Amniotic stem cell (primary cell): ENCODE measurements at regions not wholly inside any gene's neighbourhood (a gene's known extent, or its start where the extent isn't known, plus 50 kb on each side); places are given as distances from the start of the nearest gene placed in this dataset.

ENCODE experiments used
- DNase-seq: peaks from one replicate; lab custom pipeline; 2025; lab: John Stamatoyannopoulos, UW

DNA sequence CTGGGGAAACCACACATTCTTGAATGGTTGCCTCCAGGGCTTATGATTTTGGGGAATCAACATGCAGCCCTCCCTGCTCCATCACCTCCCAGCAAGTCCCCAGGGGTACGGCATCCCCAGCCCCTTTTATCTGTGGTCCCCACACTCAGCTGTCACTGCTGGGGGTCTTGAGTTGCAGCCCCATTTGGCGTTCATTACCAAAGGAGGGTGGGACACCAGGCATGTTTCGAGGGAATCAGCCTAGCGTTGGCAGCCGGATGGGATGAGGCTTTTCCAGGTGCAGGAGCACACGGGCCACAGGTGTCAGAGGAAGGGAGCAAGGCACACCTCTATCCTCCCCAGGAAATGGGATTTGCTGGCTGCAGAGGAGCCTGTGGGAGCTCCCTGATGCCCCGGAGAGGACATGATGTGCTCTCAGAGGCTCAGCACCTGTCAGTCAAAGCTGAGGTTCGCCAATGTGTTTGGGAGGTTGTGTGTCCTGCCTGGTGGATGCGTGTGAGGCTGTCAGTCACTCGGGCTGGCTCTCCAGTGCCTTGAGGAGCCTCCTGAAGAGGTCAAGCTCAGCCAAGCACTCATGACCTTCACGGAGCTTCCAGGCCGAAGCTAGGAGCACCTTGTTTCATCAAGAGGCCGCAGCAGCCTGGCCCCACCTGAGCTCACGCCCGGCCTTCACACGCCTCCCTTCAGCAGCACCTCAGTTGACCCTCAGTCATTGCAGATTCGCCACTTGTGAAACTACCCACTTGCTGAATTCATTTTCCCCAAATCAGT, 95.0 kb downstream of the ERMARD start:
- no peak for DNase-seq

DNA sequence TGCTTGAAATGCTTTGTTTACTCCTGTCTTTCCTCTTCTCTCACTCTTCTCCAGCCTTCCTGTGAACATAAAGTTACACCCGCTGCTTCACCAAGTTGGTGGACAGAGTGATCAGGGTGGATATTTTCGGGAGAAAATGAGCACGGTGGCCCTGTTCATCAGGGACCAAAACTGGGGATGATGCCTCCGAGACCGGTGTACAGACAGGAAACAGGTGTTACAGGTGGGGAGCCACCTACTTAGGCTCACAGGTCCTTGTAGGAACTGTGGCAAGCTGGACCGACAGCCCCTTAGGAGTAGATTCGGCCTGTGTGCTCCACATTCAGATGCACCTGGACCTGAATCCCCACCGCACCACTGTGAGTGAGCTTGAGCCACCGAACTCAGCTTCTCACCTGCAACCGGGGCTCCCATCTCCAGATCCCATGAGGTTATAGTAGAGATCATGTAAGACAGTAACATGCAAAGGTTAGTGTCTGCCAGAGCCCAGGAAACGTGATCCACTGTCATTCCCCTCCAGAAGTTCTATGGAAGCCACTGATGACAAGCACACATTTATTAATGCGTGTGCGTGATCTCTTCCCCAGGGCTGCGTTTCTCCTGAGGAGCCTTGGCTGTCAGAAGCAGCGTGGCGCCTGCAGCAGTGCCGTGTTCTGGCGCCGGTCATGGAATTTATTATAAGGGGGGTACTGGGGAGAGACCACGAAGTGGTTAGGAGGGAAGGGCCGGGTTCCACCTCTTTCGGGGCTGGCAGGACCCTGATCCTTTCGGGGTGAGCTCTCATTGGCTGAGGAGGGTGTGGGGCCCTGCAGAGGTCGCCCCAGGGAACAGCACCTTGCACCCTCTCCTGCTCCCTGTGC, 94.2 kb downstream of the ERMARD start:
- DNase-seq: no peak

DNA sequence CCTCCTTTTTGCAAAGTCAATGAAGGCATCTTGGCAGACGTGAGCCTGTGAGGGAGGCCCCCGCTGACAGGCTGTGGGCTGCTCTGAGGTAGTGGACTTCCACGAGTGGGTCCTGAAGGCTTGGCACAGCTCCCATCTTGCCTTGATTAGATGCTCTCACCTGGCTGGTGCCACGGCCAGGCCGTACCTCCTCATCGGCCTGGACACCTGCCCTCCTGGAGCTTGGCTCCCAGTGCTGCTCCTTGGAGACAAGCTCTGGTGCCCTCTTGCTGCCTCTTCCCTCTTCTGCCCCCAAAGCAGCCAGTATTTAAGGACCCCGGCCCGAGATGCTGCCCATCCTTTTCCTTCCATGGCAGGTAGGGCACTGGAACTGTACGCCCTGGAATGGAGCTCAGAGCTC, 93.5 kb downstream of the ERMARD start:
- no peak for DNase-seq

DNA sequence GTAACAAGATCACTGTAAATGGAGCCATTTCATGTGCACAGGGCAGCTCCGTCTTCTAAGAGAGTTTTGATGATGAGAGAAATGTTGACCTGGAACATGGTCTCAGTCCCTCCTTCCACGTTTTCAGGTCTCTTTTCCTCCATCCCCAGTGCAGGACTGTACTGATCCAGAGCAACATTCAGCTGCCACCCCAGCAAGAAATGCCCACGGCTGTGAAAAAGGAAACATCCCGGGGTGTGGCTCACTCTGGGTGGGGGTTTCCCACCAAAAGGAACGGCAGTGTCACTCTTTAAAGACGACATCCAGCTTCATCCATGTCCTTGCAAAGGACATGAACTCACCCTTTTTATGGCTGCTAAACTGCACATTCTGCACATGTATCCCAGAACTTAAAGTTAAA, 92.6 kb downstream of the ERMARD start:
- no peak for DNase-seq

DNA sequence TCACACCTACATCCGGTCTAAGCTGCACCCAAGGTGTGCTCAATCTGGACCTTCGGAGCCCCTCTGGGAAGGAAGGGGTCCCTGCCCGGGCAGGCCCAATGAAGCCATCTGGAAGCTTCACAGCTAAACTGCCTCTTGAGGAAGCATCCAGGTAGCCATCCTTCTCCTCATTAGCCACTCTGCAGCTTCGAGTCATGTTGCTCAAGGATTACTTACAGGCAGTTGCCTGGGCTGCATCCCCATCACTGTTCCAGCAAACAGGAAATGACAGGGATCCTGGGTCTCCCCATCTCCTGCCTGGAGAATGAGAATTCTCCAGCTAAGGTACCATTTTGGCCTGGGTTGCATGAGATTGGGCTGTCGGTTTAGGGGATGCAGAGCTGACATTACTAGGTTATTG, 91.7 kb downstream of the ERMARD start:
- no peak for DNase-seq

DNA sequence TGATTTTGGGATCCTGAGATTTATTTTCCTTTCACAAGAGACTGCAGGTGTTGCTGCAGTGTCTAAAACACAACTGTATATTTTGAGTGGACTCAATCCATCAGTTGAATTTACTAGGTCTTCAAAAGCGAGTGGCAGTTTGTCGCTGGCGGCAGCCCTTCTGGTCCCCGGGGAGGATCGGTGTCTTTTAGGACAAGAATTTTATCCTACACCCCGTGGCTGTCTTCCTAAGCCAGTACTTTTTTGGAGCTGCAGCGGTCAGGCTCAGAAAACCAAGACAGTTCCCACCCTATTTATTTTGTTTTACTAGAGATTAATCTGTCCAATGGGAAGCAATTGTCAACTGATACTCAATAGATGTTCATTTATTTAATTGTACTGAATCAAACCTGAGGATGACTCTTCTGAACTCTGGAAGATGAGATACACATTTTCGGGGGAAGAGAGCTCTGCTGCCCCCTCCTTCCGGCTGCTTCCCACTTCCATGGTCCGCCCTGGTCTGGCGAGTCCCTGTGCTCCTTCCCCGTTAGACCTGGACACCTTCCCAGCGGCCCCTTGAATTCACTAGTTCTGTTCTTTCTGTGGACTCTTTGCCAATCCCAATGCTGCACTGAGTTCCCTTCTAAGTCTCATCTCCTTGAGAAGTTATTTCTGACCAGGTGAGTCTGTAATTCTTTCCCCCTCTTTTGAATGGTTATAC, 90.6 kb downstream of the ERMARD start:
- DNase-seq: no peak

DNA sequence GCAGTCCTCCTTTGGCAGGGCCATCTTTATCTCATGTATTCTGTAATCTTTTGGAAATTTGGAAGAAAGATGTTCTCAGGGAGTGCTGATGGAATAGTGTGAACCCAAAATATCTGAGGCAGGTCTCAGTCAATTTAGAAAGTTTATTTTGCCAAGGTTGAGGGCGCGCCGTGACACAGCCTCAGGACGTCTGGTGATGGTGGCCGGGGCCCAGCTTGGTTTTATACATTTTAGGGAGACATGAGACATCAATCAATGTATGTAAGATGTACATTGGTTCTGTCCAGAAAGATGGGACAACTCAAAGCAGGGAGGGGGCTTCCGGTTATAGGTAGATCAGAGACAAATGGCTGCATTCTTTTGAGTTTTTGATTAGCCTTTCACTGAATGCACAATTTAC, 89.8 kb downstream of the ERMARD start:
- DNase-seq: no peak

DNA sequence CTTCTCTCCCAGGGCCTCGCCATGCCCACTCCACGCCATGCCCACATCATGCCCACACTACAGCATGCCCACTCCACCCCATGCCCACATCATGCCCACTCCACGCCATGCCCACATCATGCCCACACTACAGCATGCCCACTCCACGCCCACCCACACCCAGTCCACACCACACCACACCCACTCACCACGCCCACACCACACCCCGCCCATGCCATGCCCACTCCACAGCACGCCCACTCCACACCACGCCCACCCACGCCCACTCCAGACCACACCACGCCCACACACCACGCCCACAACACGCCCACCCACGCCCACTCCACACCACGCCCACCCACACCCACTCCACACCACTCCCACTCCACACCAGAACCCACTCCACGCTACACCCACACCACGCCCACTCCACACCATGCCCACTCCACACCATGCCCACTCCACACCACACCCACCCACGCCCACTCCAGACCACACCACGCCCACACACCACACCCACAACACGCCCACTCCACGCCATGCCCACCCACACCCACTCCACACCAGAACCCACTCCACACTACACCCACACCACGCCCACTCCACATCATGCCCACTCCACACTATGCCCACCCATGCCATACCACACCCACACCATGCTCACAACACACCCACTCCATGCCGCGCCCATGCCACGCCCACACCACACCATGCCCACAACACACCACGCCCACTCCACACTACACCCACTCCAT, 88.6 kb downstream of the ERMARD start:
- DNase-seq: no peak

DNA sequence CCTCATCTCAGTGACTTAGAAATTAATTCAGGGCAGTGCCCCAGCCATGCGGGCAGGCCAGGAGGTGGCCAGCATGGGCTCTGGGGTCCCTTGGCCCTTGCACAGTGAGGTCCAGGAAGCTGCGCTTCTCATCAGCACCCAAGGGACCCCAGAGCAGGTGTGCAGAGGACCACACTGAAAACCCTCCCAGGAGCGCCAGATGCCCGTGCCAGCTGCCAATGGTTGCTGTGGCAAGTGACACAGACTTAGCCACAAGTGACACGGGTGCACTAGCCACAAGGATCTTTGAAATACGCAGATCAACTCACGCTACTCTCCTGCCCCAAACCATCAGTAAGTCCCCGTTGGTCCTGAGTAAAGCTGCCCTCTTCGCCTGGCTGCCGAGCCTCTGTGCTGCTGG, 88.1 kb downstream of the ERMARD start:
- no peak for DNase-seq

DNA sequence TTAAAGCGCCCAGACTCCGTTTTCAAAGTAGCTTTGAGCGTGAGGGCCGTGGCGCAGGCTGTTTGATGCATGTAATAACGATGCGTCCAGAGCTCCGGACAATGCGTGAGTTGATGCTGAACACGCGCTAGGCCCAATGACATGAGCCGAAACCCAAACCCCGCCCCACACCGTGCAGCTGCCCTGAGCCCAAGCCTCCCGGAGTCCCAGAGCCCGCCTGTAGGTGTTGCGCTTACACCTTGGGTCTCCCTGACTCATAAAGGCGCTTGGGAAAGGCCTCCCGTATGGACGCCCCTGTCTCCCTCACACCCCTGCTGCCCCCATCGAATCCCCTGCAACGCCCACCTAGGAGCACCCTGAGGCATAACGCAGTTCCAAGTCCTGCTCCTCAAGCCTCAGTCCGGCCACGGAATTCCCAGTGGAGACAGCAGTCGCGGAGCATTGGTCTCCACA, 87.6 kb downstream of the ERMARD start:
- no peak for DNase-seq

DNA sequence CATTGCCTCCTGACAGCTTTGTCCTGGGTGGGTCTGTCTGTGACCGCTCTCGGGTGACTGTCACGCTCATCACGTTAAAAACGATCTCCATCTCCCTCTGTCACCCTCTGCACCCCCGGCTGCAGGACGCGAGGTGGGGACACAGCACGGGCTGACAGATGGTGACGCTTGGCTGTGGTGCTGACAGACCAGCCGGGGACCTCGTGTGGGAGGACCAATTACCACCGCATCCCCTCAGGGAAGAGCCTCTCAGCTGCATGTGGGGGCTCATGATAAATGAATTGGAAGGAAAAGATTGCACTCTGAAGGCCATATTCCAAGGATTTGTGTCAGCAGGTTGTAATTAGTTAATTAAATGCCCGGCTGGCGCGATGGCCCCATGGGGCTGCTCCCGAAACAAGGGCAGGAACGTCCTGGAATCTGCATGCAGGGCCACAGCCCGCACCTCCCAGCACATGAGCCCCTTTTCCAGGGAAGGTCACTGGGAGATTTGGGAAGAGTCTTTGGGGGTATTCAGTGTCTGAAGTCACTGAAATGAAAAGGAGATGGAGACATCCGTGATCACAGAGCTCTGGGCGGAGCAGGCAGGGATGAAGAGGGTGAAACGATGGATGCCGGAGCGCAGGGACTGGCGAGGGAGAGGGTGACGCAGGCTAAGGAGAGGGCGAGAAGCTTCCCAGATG, 87.1 kb downstream of the ERMARD start:
- DNase-seq: no peak

DNA sequence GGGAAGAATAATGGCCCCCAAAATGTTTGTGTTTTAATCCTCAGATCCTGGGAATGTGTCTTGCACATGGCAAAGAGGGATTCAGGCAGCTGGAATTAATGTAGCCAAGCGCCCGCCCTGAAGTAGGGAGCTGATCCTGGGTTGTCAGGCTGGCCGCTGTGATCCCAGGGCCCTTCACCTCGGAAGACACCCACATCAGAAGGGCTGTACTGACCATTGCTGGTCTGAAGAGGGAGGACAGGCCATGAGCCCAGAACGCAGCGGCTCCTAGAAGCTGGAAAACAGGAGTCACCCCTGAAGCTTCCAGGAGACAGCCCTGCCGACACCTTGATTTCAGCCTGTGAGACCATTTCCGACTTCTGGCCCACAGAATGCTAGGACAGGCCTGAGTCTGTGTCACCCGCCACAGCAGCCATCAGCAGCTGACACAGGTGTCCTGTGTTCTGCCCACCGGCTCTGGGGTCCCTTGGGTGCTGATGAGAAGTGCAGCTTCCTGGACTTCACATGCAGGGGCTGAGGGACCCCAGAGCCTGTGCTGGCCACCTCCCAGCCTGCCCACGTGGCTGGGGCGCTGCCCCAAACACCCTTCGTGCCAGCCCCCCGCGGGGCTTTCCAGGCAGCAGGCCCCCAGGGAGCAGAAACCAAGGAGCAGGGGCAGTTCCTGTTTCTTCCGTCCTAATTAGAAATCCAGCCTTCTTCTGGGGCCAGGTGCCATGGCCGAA, 86.3 kb downstream of the ERMARD start:
- no peak for DNase-seq

DNA sequence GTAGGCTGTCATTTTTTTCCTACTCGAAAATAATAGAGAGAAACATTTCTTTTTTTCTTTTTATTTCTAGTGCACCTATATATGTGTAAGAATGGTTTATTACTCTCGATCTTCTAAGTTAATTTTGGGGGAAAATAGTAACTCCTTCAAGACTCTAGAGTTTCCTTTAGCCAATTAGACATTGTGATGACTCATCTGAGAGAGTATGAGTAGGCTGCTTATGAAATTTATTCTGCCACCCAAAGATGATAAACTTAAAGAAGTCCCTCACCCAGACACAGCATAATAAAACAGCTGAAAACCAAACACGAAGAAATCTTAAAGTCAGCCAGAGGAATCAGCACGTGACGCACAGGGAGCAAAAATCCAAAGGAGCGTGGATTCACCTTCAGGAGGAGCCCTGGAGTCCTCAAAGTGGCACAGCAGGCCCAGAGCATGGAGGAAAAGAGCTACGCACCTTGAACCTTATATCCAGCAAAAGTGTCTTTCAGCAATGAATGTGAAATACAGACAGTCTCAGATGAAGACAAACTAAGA, 81.9 kb downstream of the ERMARD start:
- DNase-seq: no peak

DNA sequence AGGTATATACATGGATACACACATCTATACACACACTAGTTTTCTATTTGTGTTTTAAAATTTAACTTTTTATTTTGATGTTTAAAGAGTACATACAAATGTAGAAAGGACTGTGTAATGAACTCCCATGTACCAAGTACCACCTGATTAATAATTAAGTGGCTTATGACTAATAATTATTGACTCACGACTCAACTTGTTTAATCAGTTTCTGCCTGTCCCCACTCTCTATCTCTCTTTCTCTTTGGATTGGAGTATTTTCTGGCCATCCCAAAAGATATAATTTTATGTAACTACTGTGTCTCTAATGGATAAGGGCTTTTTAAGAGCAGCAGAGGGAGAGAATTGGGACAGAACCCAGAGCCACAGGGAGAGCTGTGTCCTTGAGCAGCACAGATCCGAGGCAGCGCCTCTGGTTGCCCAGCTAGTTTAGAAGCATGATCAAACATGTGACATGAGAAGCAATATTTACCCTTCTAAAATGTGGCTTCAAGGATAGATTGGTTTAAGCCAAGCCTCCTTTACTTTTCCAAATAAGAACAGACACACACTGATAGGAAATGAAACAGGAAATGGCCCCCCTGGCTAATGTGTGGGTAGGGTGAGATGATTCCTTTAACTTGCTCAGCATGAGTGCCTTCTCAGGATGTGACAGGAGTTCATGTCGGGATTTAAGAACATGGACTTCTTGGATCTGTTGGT, 81.0 kb downstream of the ERMARD start:
- no peak for DNase-seq

DNA sequence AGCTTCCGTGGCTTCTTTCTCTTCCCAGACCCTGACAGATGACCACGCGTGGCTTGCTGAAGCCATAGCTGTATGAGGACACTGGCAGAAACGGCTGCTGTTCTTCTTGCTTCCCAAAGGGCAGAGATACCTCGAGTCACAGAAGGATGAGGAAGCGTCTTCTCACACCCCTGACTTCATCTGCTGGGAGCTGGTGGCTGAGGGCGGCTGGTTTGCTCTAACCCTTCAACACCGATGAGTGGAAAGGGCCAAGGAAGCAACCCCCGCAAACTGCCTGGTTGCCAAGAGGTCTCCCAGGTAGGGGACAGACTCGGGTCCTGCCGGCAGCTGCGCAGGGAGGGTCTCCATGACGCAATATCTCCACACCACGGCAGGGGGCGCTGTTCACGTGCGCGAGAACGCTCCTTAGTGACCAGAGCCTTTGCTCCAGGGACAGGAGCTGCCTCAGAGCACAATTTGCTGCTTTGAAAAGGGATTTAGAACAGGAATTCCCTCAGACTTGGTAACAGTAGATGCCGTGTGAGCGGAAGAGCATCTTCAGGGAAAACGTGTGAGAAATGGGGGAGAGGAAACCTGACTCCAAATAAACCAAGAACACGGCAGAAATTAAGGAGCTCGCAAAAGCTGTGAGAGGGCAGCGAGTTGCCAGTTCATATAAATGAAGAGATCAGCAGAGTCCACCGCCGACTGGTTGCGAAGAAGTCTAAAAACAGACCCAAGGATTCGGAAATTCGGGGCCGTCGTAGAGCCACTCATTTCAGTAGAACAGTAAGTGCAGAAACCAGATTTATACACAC, 80.2 kb downstream of the ERMARD start:
- peak; percentile 12 for DNase-seq
